ENCODE measurements at regions not wholly inside any gene's neighbourhood (a gene's known extent, or its start where the extent isn't known, plus 50 kb on each side); places are given as distances from the start of the nearest gene placed in this dataset.

DNA sequence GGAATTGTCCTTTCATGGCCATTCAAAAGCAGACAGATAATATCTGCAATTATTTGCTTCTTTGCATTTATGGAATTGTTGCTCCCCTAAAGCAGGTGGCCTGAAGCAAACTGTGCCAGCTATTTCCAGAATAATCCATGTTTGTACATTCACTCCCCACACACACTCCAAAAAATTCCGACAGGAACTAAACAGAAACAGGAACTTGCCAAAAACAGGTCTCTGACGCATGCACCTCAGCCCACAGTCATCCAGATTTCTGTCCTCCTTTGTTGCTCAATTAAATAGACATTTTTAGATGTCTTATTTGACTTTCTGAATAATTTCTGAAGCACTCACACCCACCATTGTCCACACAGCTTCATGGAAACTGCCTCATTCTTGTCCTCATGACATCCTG is 71.5 kb upstream of the EDNRA start:
- no peaks in the 10 kb centered on the region for H3K9me3 Mint-ChIP-seq (ENCODE audit: unreplicated experiment)
- no peaks in the 10 kb centered on the region for H3K27me3 Mint-ChIP-seq (ENCODE audit: unreplicated experiment)
- H3K36me3 Mint-ChIP-seq (ENCODE audit: low read depth, unreplicated experiment) = no peaks in the 10 kb centered on the region
- TF ChIP-seq CTCF (IDR thresholded peaks at IDR 0.05; ENCODE audit: unreplicated experiment) = no peak
- no peaks in the 10 kb centered on the region for H3K4me1 Mint-ChIP-seq (ENCODE audit: unreplicated experiment)
- H3K4me3 Mint-ChIP-seq (ENCODE audit: unreplicated experiment) = no peak overlapping the region
- no peak for DNase-seq (ENCODE audit: low spot score)
- H3K27ac Mint-ChIP-seq (ENCODE audit: unreplicated experiment) = no peak overlapping the region

DNA sequence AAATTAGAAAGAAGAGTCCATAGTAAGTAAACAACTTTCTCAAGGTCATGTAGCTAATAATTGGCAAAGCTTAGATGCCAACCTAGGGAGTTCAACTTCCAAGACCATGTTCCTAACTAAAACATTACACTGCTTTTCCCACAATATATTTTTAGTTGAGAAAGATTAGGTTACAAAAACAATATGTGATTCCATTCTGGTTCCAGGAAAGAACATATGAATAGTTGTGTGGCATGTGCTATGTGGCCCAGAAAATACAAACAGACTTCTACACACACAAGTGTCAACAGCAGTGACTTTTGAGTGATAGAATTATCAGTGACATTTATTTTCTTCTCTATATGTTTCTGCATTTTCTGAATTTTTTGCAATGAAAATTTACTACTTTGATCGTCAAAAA is 62.7 kb upstream of the EDNRA start:
- H3K27ac Mint-ChIP-seq (ENCODE audit: unreplicated experiment) = no peak overlapping the region
- TF ChIP-seq CTCF (IDR thresholded peaks at IDR 0.05; ENCODE audit: unreplicated experiment) = no peak
- no peaks in the 10 kb centered on the region for H3K9me3 Mint-ChIP-seq (ENCODE audit: unreplicated experiment)
- H3K36me3 Mint-ChIP-seq (ENCODE audit: low read depth, unreplicated experiment) = no peaks in the 10 kb centered on the region
- no peaks in the 10 kb centered on the region for H3K4me1 Mint-ChIP-seq (ENCODE audit: unreplicated experiment)
- H3K4me3 Mint-ChIP-seq (ENCODE audit: unreplicated experiment) = no peak overlapping the region
- H3K27me3 Mint-ChIP-seq (ENCODE audit: unreplicated experiment) = peaks cover 2% of the 10 kb centered on the region
- no peak for DNase-seq (ENCODE audit: low spot score)

GRCh38 chr4:147421456-147421855 is 59.4 kb upstream of the EDNRA start:
- Mint-ChIP-seq H3K4me1 (ENCODE audit: unreplicated experiment) (no peaks in the 10 kb centered on the region), H3K36me3 (ENCODE audit: low read depth, unreplicated experiment) (no peaks in the 10 kb centered on the region), H3K27me3 (ENCODE audit: unreplicated experiment) (peaks cover 2% of the 10 kb centered on the region), H3K4me3 (ENCODE audit: unreplicated experiment) (no peak overlapping the region), H3K9me3 (ENCODE audit: unreplicated experiment) (no peaks in the 10 kb centered on the region), H3K27ac (ENCODE audit: unreplicated experiment) (no peak overlapping the region)
- DNase-seq (ENCODE audit: low spot score) = no peak
- TF ChIP-seq CTCF (IDR thresholded peaks at IDR 0.05; ENCODE audit: unreplicated experiment) = no peak

- Mint-ChIP-seq H3K4me1 (ENCODE audit: unreplicated experiment) (no peaks in the 10 kb centered on the region), H3K27me3 (ENCODE audit: unreplicated experiment) (peaks cover 2% of the 10 kb centered on the region), H3K27ac (ENCODE audit: unreplicated experiment) (no peak overlapping the region), H3K4me3 (ENCODE audit: unreplicated experiment) (no peak overlapping the region), H3K36me3 (ENCODE audit: low read depth, unreplicated experiment) (no peaks in the 10 kb centered on the region), H3K9me3 (ENCODE audit: unreplicated experiment) (no peaks in the 10 kb centered on the region)
- TF ChIP-seq CTCF (IDR thresholded peaks at IDR 0.05; ENCODE audit: unreplicated experiment) = no peak
- DNase-seq (ENCODE audit: low spot score) = no peak
Measured at GRCh38 chr4:147423229-147423628, 57.7 kb upstream of the EDNRA start.

- no peak for DNase-seq (ENCODE audit: low spot score)
- H3K9me3 Mint-ChIP-seq (ENCODE audit: unreplicated experiment) = no peaks in the 10 kb centered on the region
- H3K27me3 Mint-ChIP-seq (ENCODE audit: unreplicated experiment) = peaks cover 3% of the 10 kb centered on the region
- H3K36me3 Mint-ChIP-seq (ENCODE audit: low read depth, unreplicated experiment) = no peaks in the 10 kb centered on the region
- H3K4me3 Mint-ChIP-seq (ENCODE audit: unreplicated experiment) = no peak overlapping the region
- no peak for TF ChIP-seq CTCF (IDR thresholded peaks at IDR 0.05; ENCODE audit: unreplicated experiment)
- H3K4me1 Mint-ChIP-seq (ENCODE audit: unreplicated experiment) = no peaks in the 10 kb centered on the region
- no peak overlapping the region for H3K27ac Mint-ChIP-seq (ENCODE audit: unreplicated experiment)
Measured at GRCh38 chr4:147425019-147425418, 55.9 kb upstream of the EDNRA start.

All from endothelial cell (in vitro differentiated cells).